HEK293 (cell line): ENCODE measurements at regions not wholly inside any gene's neighbourhood (a gene's known extent, or its start where the extent isn't known, plus 50 kb on each side); places are given as distances from the start of the nearest gene placed in this dataset.

Experiments used
- CTCF ChIA-PET: fragments of 350-600 bp; formaldehyde crosslinking; extraction: SDS; loops from one replicate; lab custom pipeline; 2021; ENCODE audit warnings: antibody characterized with exemption; lab: Yijun Ruan, JAX
- POLR2A ChIA-PET: fragments of 300-600 bp; formaldehyde crosslinking; extraction: SDS; loops from one replicate; lab custom pipeline; 2020; ENCODE audit warnings: antibody characterized with exemption, inconsistent platforms; lab: Yijun Ruan, JAX
- H3K27ac ChIP-seq: fragments of 200-500 bp; sonication (Bioruptor generic); 2 replicates; pipeline ENCODE4 v1.5.1; 2014; ENCODE audit warnings: low read depth, low read length, control low read depth, inconsistent platforms; ENCODE audit errors: extremely low read depth
- H3K36me3 ChIP-seq, 2 experiments: fragments of 200-500 bp in 1 of 2; sonication (Bioruptor generic) in 1 of 2; 1 replicate in 1 of 2; 2 replicates in 1 of 2; pipeline ENCODE4 v1.5.1; 2014 to 2017; ENCODE audit warnings: inconsistent platforms in 2 of 2, low read length in 2 of 2; ENCODE audit not compliant: control insufficient read depth in 2 of 2, insufficient read depth in 1 of 2
- H3K4me1 ChIP-seq: fragments of 200-500 bp; sonication (Bioruptor generic); 2 replicates; pipeline ENCODE4 v1.5.1; 2014; ENCODE audit warnings: mild to moderate bottlenecking, low read length, inconsistent platforms; ENCODE audit not compliant: control insufficient read depth, insufficient read depth
- H3K4me3 ChIP-seq: 2 replicates; pipeline ENCODE4 v1.5.1; 2011; ENCODE audit warnings: low read depth, mild to moderate bottlenecking, control low read depth, low read length, moderate library complexity
- H3K9me3 ChIP-seq: fragments of 200-500 bp; sonication (Bioruptor generic); 2 replicates; pipeline ENCODE4 v1.5.1; 2014; ENCODE audit warnings: low read depth, low read length, inconsistent platforms; ENCODE audit not compliant: control insufficient read depth, insufficient read depth
- BCL11A ChIP-seq: fragments of 450-650 bp; formaldehyde crosslinking; IDR thresholded peaks from 2 replicates; pipeline ENCODE4 v1.5.1; 2016; ENCODE audit warnings: low read depth, missing biosample characterization, missing genetic modification characterization
- KLF7 ChIP-seq: fragments of 450-650 bp; formaldehyde crosslinking; IDR thresholded peaks from 2 replicates; pipeline ENCODE4 v1.5.1; 2016; ENCODE audit warnings: missing biosample characterization, missing genetic modification characterization, borderline replicate concordance
- ZNF112 ChIP-seq: fragments of 450-650 bp; formaldehyde crosslinking; IDR thresholded peaks from 2 replicates; pipeline ENCODE4 v1.5.0; 2017; ENCODE audit warnings: missing biosample characterization, missing genetic modification characterization
- ZNF140 ChIP-seq: fragments of 450-650 bp; formaldehyde crosslinking; IDR thresholded peaks from 2 replicates; pipeline ENCODE4 v1.5.1; 2016; ENCODE audit warnings: missing biosample characterization, missing genetic modification characterization
- ZNF239 ChIP-seq: fragments of 450-650 bp; formaldehyde crosslinking; IDR thresholded peaks from 2 replicates; pipeline ENCODE4 v1.5.1; 2016; ENCODE audit warnings: missing biosample characterization, missing genetic modification characterization
- ZNF366 ChIP-seq: fragments of 450-650 bp; formaldehyde crosslinking; conservative IDR thresholded peaks from 2 replicates; pipeline ENCODE4 v1.5.1; 2016; ENCODE audit warnings: missing biosample characterization, missing genetic modification characterization
- ZNF629 ChIP-seq: fragments of 450-650 bp; formaldehyde crosslinking; IDR thresholded peaks from 2 replicates; pipeline ENCODE4 v1.5.1; 2017; ENCODE audit warnings: missing biosample characterization, missing genetic modification characterization
- ZNF677 ChIP-seq: fragments of 450-650 bp; IDR thresholded peaks from 2 replicates; pipeline ENCODE4 v1.5.0; 2018; ENCODE audit warnings: missing biosample characterization, mild to moderate bottlenecking, missing genetic modification characterization, moderate library complexity
- TF ChIP-seq, protein P1 (sequence below): fragments of 450-650 bp; IDR thresholded peaks from 2 replicates; pipeline ENCODE4 v1.5.1; 2018; ENCODE audit warnings: missing biosample characterization, missing genetic modification characterization
- TF ChIP-seq, protein P2 (sequence below): fragments of 450-650 bp; IDR thresholded peaks from 2 replicates; pipeline ENCODE4 v1.5.1; 2018; ENCODE audit warnings: missing biosample characterization, mild to moderate bottlenecking, missing genetic modification characterization
- TF ChIP-seq, protein P3 (sequence below): fragments of 450-650 bp; formaldehyde crosslinking; IDR thresholded peaks from 2 replicates; pipeline ENCODE4 v1.5.1; 2016; ENCODE audit warnings: missing biosample characterization, missing genetic modification characterization
- TF ChIP-seq, protein P4 (sequence below): fragments of 450-650 bp; formaldehyde crosslinking; IDR thresholded peaks from 2 replicates; pipeline ENCODE4 v1.5.1; 2016; ENCODE audit warnings: missing biosample characterization, missing genetic modification characterization

DNA sequence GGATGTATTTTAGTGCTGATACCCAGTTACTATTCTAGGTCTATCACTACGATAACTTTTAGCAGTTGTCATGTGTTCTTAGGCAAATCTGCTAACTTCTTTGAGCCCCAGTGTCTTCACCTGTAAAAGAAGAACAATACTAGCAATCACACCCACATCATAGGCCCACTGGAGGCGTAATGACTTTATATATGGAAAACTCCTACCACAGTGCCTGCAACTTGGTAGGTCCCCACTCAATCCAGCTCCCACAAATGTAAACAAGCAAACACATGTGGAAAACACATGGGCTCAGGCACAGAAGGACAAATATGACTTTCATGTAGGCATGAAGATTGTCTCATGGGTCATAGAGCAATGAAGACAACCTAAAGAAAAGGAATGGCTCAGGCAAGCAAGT lies 115.8 kb downstream of the TBX19 start (continued):
- TF ChIP-seq, protein P1, sequence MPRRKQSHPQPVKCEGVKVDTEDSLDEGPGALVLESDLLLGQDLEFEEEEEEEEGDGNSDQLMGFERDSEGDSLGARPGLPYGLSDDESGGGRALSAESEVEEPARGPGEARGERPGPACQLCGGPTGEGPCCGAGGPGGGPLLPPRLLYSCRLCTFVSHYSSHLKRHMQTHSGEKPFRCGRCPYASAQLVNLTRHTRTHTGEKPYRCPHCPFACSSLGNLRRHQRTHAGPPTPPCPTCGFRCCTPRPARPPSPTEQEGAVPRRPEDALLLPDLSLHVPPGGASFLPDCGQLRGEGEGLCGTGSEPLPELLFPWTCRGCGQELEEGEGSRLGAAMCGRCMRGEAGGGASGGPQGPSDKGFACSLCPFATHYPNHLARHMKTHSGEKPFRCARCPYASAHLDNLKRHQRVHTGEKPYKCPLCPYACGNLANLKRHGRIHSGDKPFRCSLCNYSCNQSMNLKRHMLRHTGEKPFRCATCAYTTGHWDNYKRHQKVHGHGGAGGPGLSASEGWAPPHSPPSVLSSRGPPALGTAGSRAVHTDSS (tag by site-specific recombination): no peak
- TF ChIP-seq, protein P2, sequence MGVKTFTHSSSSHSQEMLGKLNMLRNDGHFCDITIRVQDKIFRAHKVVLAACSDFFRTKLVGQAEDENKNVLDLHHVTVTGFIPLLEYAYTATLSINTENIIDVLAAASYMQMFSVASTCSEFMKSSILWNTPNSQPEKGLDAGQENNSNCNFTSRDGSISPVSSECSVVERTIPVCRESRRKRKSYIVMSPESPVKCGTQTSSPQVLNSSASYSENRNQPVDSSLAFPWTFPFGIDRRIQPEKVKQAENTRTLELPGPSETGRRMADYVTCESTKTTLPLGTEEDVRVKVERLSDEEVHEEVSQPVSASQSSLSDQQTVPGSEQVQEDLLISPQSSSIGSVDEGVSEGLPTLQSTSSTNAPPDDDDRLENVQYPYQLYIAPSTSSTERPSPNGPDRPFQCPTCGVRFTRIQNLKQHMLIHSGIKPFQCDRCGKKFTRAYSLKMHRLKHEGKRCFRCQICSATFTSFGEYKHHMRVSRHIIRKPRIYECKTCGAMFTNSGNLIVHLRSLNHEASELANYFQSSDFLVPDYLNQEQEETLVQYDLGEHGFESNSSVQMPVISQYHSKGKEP (tag by site-specific recombination): no peak
- TF ChIP-seq ZNF239 (tag by site-specific recombination): no peak
- TF ChIP-seq KLF7 (tag by site-specific recombination): no peak
- TF ChIP-seq, protein P3, sequence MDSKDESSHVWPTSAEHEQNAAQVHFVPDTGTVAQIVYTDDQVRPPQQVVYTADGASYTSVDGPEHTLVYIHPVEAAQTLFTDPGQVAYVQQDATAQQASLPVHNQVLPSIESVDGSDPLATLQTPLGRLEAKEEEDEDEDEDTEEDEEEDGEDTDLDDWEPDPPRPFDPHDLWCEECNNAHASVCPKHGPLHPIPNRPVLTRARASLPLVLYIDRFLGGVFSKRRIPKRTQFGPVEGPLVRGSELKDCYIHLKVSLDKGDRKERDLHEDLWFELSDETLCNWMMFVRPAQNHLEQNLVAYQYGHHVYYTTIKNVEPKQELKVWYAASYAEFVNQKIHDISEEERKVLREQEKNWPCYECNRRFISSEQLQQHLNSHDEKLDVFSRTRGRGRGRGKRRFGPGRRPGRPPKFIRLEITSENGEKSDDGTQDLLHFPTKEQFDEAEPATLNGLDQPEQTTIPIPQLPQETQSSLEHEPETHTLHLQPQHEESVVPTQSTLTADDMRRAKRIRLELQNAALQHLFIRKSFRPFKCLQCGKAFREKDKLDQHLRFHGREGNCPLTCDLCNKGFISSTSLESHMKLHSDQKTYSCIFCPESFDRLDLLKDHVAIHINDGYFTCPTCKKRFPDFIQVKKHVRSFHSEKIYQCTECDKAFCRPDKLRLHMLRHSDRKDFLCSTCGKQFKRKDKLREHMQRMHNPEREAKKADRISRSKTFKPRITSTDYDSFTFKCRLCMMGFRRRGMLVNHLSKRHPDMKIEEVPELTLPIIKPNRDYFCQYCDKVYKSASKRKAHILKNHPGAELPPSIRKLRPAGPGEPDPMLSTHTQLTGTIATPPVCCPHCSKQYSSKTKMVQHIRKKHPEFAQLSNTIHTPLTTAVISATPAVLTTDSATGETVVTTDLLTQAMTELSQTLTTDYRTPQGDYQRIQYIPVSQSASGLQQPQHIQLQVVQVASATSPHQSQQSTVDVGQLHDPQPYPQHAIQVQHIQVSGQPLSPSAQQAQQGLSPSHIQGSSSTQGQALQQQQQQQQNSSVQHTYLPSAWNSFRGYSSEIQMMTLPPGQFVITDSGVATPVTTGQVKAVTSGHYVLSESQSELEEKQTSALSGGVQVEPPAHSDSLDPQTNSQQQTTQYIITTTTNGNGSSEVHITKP (tag by site-specific recombination): peak; percentile 64
- TF ChIP-seq ZNF677: no peak
- TF ChIP-seq ZNF140 (tag by site-specific recombination): no peak

DNA sequence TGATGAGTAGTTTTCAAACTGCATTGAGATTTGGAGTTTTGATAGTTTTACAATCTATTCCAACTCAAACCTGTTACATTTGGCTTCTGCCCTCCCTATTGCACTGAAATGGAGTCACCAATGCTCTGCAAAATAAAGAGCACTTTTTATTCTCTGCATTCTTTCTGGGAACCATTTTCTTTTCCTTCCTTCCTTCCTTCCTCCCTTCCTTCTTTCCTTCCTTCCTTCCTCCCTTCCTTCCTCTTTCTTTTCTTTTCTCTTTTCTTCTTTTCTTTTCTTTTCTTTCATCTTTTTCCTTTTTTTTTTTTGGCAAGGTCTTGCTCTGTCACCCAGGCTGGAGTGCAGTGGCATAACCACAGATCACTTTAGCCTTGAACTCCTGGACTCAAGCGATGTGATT lies 114.2 kb downstream of the TBX19 start:
- H3K9me3 ChIP-seq: no peaks in the 10 kb centered on the region
- no peaks in the 10 kb centered on the region for H3K36me3 ChIP-seq
- ChIA-PET POLR2A (no interaction called here), CTCF (interaction anchor here (1.7 kb wide), 1 partner anchor 52 kb away, joined by 4 read pairs; no protein-coding TSS in a partner anchor)
- H3K27ac ChIP-seq: no peak overlapping the region
- H3K4me3 ChIP-seq: no peak overlapping the region
- H3K4me1 ChIP-seq: peaks cover 9% of the 10 kb centered on the region; the same call in 1 of the 2 replicates
- TF ChIP-seq ZNF366 (tag by site-specific recombination): peak; percentile 71
- TF ChIP-seq, protein P4, sequence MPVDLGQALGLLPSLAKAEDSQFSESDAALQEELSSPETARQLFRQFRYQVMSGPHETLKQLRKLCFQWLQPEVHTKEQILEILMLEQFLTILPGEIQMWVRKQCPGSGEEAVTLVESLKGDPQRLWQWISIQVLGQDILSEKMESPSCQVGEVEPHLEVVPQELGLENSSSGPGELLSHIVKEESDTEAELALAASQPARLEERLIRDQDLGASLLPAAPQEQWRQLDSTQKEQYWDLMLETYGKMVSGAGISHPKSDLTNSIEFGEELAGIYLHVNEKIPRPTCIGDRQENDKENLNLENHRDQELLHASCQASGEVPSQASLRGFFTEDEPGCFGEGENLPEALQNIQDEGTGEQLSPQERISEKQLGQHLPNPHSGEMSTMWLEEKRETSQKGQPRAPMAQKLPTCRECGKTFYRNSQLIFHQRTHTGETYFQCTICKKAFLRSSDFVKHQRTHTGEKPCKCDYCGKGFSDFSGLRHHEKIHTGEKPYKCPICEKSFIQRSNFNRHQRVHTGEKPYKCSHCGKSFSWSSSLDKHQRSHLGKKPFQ (tag by site-specific recombination): no peak

DNA sequence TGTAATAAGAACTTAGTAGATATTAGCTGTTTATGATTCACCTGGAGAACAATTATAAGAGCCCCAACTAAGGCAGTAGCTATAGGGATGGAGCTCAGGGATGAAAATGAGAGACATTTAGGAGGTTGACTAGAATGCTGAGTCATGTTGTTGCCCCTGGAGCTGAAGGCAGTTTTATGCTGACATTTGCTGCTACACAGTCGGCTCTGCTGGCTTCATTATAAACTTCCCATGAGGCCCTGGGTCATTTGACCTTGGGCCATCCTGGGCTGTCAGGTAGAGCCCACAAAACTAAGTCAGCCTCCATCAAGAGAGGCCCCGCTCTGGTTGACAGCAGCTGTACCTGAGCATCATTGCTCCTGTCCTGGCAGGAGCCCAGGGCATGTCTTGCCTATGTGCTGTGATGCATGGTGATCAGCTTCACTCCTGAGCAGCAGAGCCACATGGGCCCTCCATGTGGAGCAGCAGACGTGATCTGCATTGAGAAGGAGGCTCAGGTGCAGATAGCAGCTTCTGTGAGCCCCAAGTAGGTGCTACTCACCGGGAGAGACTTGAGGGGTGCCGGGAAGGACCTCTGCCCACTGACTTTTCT lies 112.4 kb downstream of the TBX19 start:
- CTCF ChIA-PET: interaction anchor here (0.7 kb wide), 1 partner anchor 12 kb away, joined by 5 read pairs; no protein-coding TSS in a partner anchor
- Histone ChIP-seq H3K9me3 (no peaks in the 10 kb centered on the region), H3K27ac (no peak overlapping the region), H3K4me1 (peaks cover 6% of the 10 kb centered on the region; the same call in 1 of the 2 replicates), H3K4me3 (no peak overlapping the region), H3K36me3 (no peaks in the 10 kb centered on the region)
- POLR2A ChIA-PET: no interaction called here
- TF ChIP-seq ZNF629 (tag by site-specific recombination) (no peak), ZNF112 (tag by site-specific recombination) (no peak), BCL11A (tag by site-specific recombination) (no peak)
